ENCODE measurements at regions not wholly inside any gene's neighbourhood (a gene's known extent, or its start where the extent isn't known, plus 50 kb on each side); places are given as distances from the start of the nearest gene placed in this dataset.

GRCh38 chr12:107894589-107894988, 120.1 kb downstream of the ASCL4 start:
- peaks cover 4% of the 10 kb centered on the region for H3K4me1 Mint-ChIP-seq
- H3K36me3 ChIP-seq (ENCODE audit: control insufficient read depth, insufficient read depth, low read length): no peaks in the 10 kb centered on the region
- H3K36me3 Mint-ChIP-seq (ENCODE audit: low read depth): no peaks in the 10 kb centered on the region
- H3K9me3 Mint-ChIP-seq: peaks cover 7% of the 10 kb centered on the region
- DNase-seq: no peak
- no peaks in the 10 kb centered on the region for H3K4me1 ChIP-seq (ENCODE audit: control insufficient read depth, insufficient read depth, low read length)
- H3K27ac ChIP-seq (ENCODE audit: low read depth, low read length): no peak overlapping the region
- no peak overlapping the region for H3K9ac ChIP-seq (ENCODE audit: extremely low read depth, low read length, poor library complexity, severe bottlenecking)
- no peak overlapping the region for H3K4me3 ChIP-seq (ENCODE audit: low read length)
- H3K9me3 ChIP-seq (ENCODE audit: control insufficient read depth, low read length): peaks cover 15% of the 10 kb centered on the region
- no peak for TF ChIP-seq CTCF (conservative IDR thresholded peaks at IDR 0.05)
- WGBS, 2 experiments (ENCODE audit: insufficient coverage in 1 of 2, insufficient read length in 1 of 2): 67 to 88% methylated on average over 1 to 3 of the region's 3 CpGs
- no peak overlapping the region for H3K27ac Mint-ChIP-seq
- peaks cover 5% of the 10 kb centered on the region for H3K27me3 ChIP-seq (ENCODE audit: control insufficient read depth, insufficient read depth, low read length, poor library complexity, severe bottlenecking)
- H3K27me3 Mint-ChIP-seq (ENCODE audit: insufficient read depth): peaks cover 8% of the 10 kb centered on the region
- H3K4me3 Mint-ChIP-seq: no peak overlapping the region

GRCh38 chr12:107895966-107896365, 121.5 kb downstream of the ASCL4 start:
- no peak for DNase-seq
- Mint-ChIP-seq H3K36me3 (ENCODE audit: low read depth) (peaks cover 2% of the 10 kb centered on the region), H3K4me1 (peaks cover 4% of the 10 kb centered on the region), H3K9me3 (peaks cover 7% of the 10 kb centered on the region), H3K27ac (no peak overlapping the region), H3K4me3 (no peak overlapping the region), H3K27me3 (ENCODE audit: insufficient read depth) (peaks cover 13% of the 10 kb centered on the region)
- Histone ChIP-seq H3K9ac (ENCODE audit: extremely low read depth, low read length, poor library complexity, severe bottlenecking) (no peak overlapping the region), H3K4me3 (ENCODE audit: low read length) (no peak overlapping the region), H3K27ac (ENCODE audit: low read depth, low read length) (no peak overlapping the region), H3K36me3 (ENCODE audit: control insufficient read depth, insufficient read depth, low read length) (no peaks in the 10 kb centered on the region), H3K9me3 (ENCODE audit: control insufficient read depth, low read length) (peaks cover 15% of the 10 kb centered on the region), H3K27me3 (ENCODE audit: control insufficient read depth, insufficient read depth, low read length, poor library complexity, severe bottlenecking) (peaks cover 6% of the 10 kb centered on the region), H3K4me1 (ENCODE audit: control insufficient read depth, insufficient read depth, low read length) (peaks cover 3% of the 10 kb centered on the region)
- TF ChIP-seq CTCF (conservative IDR thresholded peaks at IDR 0.05): no peak

GRCh38 chr12:107900588-107900987, 126.1 kb downstream of the ASCL4 start:
- Histone ChIP-seq H3K4me1 (ENCODE audit: control insufficient read depth, insufficient read depth, low read length) (peaks cover 4% of the 10 kb centered on the region), H3K27ac (ENCODE audit: low read depth, low read length) (no peak overlapping the region), H3K36me3 (ENCODE audit: control insufficient read depth, insufficient read depth, low read length) (no peaks in the 10 kb centered on the region), H3K4me3 (ENCODE audit: low read length) (no peak overlapping the region), H3K27me3 (ENCODE audit: control insufficient read depth, insufficient read depth, low read length, poor library complexity, severe bottlenecking) (peaks cover 40% of the 10 kb centered on the region), H3K9me3 (ENCODE audit: control insufficient read depth, low read length) (peaks cover 15% of the 10 kb centered on the region), H3K9ac (ENCODE audit: extremely low read depth, low read length, poor library complexity, severe bottlenecking) (no peak overlapping the region)
- peaks cover 2% of the 10 kb centered on the region for H3K36me3 Mint-ChIP-seq (ENCODE audit: low read depth)
- no peak overlapping the region for H3K27ac Mint-ChIP-seq
- no CpG with 5 or more reads among the region's 2 CpGs for WGBS, 2 experiments (ENCODE audit: insufficient coverage in 1 of 2, insufficient read length in 1 of 2)
- H3K27me3 Mint-ChIP-seq (ENCODE audit: insufficient read depth): peaks cover 47% of the 10 kb centered on the region
- H3K9me3 Mint-ChIP-seq: peaks cover 7% of the 10 kb centered on the region
- DNase-seq: no peak
- peaks cover 9% of the 10 kb centered on the region for H3K4me1 Mint-ChIP-seq
- no peak overlapping the region for H3K4me3 Mint-ChIP-seq
- no peak for TF ChIP-seq CTCF (conservative IDR thresholded peaks at IDR 0.05)
